SU-DHL-6 (cell line): ENCODE measurements at regions not wholly inside any gene's neighbourhood (a gene's known extent, or its start where the extent isn't known, plus 50 kb on each side); places are given as distances from the start of the nearest gene placed in this dataset.
"Not testable (repeated sequence)": the region's sequence is repeated elsewhere in the genome, so short reads cannot be mapped to it uniquely, and the experiment has no call there.

Source experiments
- CTCF ChIP-seq: fragments of 200-600 bp; sonication (generic); IDR thresholded peaks from one replicate; pipeline ENCODE4 v1.5.1; 2017; ENCODE audit warnings: antibody characterized with exemption, mild to moderate bottlenecking, low read length, moderate library complexity; ENCODE audit not compliant: insufficient read depth, poor library complexity, severe bottlenecking
- EZH2phosphoT487 ChIP-seq: fragments of 200-600 bp; sonication (generic), shearing (Covaris generic); conservative IDR thresholded peaks from 2 replicates; pipeline ENCODE4 v1.6.1; 2018; ENCODE audit warnings: mild to moderate bottlenecking, antibody characterized with exemption, low read length, moderate library complexity, mixed read lengths

- not testable (repeated sequence) for TF ChIP-seq CTCF, EZH2phosphoT487
Measured at GRCh38 chr9:39483073-39483472, 127.6 kb downstream of the SPATA31A1 start.
